ENCODE measurements at regions not wholly inside any gene's neighbourhood (a gene's known extent, or its start where the extent isn't known, plus 50 kb on each side); places are given as distances from the start of the nearest gene placed in this dataset.

DNA sequence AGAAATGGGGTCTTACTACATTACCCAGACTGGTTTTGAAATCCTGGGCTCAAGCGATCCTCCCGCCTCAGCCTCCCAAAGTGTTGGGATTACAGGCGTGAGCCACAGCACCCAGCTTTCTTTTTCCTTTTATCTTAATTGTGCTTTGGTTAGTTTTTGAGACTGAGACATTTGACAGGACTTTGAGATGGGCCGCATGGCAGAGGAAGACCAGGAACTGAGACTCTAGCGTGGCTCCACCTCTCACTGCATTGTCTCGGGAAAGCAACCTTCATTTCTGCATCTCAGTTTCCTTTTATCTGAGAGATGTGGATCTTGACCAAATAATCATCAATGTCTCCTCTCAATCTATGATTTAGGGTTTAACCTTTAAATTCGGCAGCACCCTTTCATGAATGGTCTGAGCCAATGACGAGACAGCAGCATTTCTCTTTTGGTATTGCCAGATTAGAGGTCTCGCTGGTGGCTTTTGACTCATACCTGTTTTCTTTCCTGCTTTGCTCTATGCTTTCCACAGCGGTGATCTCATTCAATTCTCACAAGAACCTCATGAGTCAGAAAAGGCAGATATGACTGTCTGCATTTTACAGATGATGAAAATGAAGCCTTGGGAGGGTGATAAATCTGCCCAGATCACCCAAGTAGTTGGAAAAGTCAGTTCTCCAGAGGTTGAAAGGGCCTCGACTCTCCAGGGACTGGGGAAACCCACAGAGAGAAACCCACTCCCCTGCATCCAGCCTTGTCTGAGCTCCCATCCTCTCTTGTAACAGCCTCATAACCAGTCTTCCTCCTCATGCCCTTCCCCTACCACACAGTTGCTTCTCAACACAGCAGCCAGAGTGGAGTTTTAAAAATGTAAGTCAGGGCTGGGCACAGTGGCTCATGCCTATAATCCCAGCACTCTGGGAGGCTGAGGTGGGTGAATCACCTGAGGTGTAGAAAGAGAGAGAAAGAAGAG lies 84.8 kb upstream of the FOXB1 start:
- Histone ChIP-seq H3K4me1 (no peaks in the 10 kb centered on the region), H3K27ac (no peak overlapping the region), H3K27me3 (replicated peaks in 1 of 7) (peaks cover 0 to 41% (median 3%) of the 10 kb centered on the region in 7 donors), H3K36me3 (no peaks in the 10 kb centered on the region), H3K4me3 (no peak overlapping the region), H3K9me3 (no peaks in the 10 kb centered on the region)
- no peak for DNase-seq
- 61 to 82% (median 72%) methylated on average over 11 of the region's 11 CpGs for WGBS, 5 donors
- intact Hi-C loops (cut with DNase I; ENCODE audit: low total_unique reads), result loop anchor here (5.0 kb wide), 1 partner anchor 408 kb away; no protein-coding TSS in a partner anchor
- TF ChIP-seq, protein P1, sequence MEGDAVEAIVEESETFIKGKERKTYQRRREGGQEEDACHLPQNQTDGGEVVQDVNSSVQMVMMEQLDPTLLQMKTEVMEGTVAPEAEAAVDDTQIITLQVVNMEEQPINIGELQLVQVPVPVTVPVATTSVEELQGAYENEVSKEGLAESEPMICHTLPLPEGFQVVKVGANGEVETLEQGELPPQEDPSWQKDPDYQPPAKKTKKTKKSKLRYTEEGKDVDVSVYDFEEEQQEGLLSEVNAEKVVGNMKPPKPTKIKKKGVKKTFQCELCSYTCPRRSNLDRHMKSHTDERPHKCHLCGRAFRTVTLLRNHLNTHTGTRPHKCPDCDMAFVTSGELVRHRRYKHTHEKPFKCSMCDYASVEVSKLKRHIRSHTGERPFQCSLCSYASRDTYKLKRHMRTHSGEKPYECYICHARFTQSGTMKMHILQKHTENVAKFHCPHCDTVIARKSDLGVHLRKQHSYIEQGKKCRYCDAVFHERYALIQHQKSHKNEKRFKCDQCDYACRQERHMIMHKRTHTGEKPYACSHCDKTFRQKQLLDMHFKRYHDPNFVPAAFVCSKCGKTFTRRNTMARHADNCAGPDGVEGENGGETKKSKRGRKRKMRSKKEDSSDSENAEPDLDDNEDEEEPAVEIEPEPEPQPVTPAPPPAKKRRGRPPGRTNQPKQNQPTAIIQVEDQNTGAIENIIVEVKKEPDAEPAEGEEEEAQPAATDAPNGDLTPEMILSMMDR (IDR thresholded peaks at IDR 0.05 in 8 of 11, conservative IDR thresholded peaks at IDR 0.05 in 3 of 11), result no peak
- TF ChIP-seq POLR2AphosphoS5 (IDR thresholded peaks at IDR 0.05) (no peak), POLR2A (IDR thresholded peaks at IDR 0.05) (no peak)

DNA sequence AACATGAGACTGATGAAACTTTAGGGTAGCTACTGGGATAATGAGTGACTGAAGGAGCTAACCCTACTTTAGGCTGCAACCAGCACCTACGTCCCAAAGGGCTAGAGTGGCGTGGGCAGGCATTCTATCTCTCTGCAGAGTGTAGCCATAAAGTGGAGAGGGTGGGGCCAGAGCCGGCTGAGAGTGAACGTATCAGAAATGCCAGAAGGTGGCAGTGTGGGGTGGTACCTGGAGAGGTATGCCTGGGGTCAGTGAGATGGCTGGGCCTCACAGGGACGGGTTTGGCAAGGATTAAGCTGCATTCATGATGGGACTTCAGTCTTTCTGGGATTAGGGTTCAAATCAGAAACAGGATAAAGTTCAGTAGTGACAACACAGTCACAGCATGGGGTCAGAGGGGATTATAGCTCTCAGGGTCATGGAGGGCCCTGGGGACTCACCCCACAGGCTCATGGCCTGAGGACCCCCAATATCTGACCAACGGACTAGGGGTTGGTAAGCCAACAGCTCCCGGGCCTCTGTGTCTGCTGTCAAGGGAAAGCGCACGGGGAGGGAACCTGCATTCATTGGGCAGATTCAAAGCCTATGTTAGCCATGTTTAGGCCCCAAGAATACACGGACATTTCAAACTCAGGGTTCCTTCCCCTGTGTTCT lies 86.5 kb upstream of the FOXB1 start:
- H3K4me1 ChIP-seq, result no peaks in the 10 kb centered on the region
- TF ChIP-seq, protein P1 (IDR thresholded peaks at IDR 0.05 in 8 of 11, conservative IDR thresholded peaks at IDR 0.05 in 3 of 11), result peak in 8 of 11 experiments; percentile 21 to 72 (median 48)
- TF ChIP-seq POLR2AphosphoS5 (IDR thresholded peaks at IDR 0.05), result no peak
- peaks cover 0 to 43% (median 7%) of the 10 kb centered on the region in 7 donors for H3K27me3 ChIP-seq (replicated peaks in 1 of 7)
- no peaks in the 10 kb centered on the region for H3K9me3 ChIP-seq
- no peaks in the 10 kb centered on the region for H3K36me3 ChIP-seq
- WGBS, 5 donors, result 32 to 46% (median 40%) methylated on average over 10 of the region's 10 CpGs
- no peak overlapping the region for H3K4me3 ChIP-seq
- H3K27ac ChIP-seq, result no peak overlapping the region
- DNase-seq, result peak; percentile 78
- intact Hi-C loops (cut with DNase I; ENCODE audit: low total_unique reads), result loop anchor here (5.0 kb wide), 1 partner anchor 410 kb away; no protein-coding TSS in a partner anchor

DNA sequence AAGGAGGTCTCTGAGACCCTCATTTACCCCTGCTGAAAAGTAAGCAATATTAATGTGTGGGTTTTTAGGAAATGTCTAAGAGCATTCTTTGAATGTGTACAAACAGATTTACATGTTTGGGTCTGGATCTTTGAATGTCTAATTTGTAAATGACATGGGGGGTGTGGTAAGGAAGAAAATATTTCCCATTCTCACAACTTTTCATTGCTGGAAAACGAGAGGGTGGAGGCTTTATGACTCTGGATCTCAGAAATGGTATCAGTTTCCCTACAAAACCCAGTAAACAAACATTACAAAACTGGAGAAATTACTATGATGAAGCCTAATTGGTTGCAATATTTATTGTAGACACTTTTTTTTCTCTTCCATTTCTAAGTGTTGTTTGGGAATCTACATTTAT lies 98.1 kb upstream of the FOXB1 start:
- H3K4me1 ChIP-seq, result no peaks in the 10 kb centered on the region
- H3K27me3 ChIP-seq (replicated peaks in 1 of 7), result peaks cover 0 to 82% (median 15%) of the 10 kb centered on the region in 7 donors
- intact Hi-C loops (cut with DNase I; ENCODE audit: low total_unique reads), result no loop called here
- WGBS, 5 donors, result 53 to 65% (median 55%) methylated on average over 1 of the region's 1 CpG
- no peaks in the 10 kb centered on the region for H3K36me3 ChIP-seq
- no peak overlapping the region for H3K4me3 ChIP-seq
- H3K9me3 ChIP-seq, result no peaks in the 10 kb centered on the region
- TF ChIP-seq POLR2AphosphoS5 (IDR thresholded peaks at IDR 0.05) (no peak), POLR2A (IDR thresholded peaks at IDR 0.05) (no peak)
- TF ChIP-seq, protein P1 (IDR thresholded peaks at IDR 0.05 in 8 of 11, conservative IDR thresholded peaks at IDR 0.05 in 3 of 11), result no peak
- no peak for DNase-seq
- H3K27ac ChIP-seq, result no peak overlapping the region

DNA sequence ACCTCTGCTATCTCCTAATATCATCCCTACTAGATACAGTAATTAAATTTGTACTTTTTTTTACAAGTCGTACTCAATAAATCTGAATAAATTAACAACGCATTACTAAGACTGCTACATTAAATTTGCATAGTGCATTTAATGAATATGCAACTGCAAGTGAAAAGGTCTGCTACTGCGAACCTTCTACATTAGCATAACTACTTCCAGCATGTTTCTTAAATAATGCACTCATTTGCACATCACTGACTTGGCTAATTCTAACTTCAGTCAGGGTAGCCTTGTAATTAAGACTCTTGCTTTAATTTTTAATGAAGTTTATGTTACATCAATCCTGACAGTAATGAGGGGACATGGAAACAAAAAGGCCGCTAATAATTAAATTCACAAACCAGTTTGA lies 98.9 kb upstream of the FOXB1 start:
- WGBS, 5 donors, result 58 to 64% (median 60%) methylated on average over 4 of the region's 4 CpGs
- H3K9me3 ChIP-seq, result no peaks in the 10 kb centered on the region
- no peak overlapping the region for H3K4me3 ChIP-seq
- intact Hi-C loops (cut with DNase I; ENCODE audit: low total_unique reads), result no loop called here
- TF ChIP-seq POLR2AphosphoS5 (IDR thresholded peaks at IDR 0.05), result no peak
- TF ChIP-seq POLR2A (IDR thresholded peaks at IDR 0.05), result no peak
- TF ChIP-seq, protein P1 (IDR thresholded peaks at IDR 0.05 in 8 of 11, conservative IDR thresholded peaks at IDR 0.05 in 3 of 11), result no peak
- no peak for DNase-seq
- no peak overlapping the region for H3K27ac ChIP-seq
- no peaks in the 10 kb centered on the region for H3K36me3 ChIP-seq
- H3K27me3 ChIP-seq (replicated peaks in 1 of 7), result peaks cover 0 to 82% (median 15%) of the 10 kb centered on the region in 7 donors
- no peaks in the 10 kb centered on the region for H3K4me1 ChIP-seq

Measured in spleen (tissue), 11 donors.